H1 (cell line): ENCODE measurements at regions not wholly inside any gene's neighbourhood (a gene's known extent, or its start where the extent isn't known, plus 50 kb on each side); places are given as distances from the start of the nearest gene placed in this dataset.

Experiments used
- BCL11A ChIP-seq, 2 experiments: IDR thresholded peaks; one replicate each; pipeline ENCODE4 v1.6.1; 2011; ENCODE audit warnings: low read depth in 2 of 2, low read length in 2 of 2, mild to moderate bottlenecking in 2 of 2
- CHD1 ChIP-seq: IDR thresholded peaks from 2 replicates; pipeline ENCODE4 v1.6.1; 2012; ENCODE audit warnings: low read depth, low read length, improper control_type of control experiment
- NRF1 ChIP-seq: IDR thresholded peaks from 2 replicates; pipeline ENCODE4 v1.6.1; 2011; ENCODE audit warnings: mild to moderate bottlenecking, low read depth, low read length, improper control_type of control experiment
- POLR2A ChIP-seq, 2 experiments: IDR thresholded peaks; 1 replicate in 1 of 2; 2 replicates in 1 of 2; pipeline ENCODE4 v1.6.1; 2011; ENCODE audit warnings: low read depth in 2 of 2, low read length in 2 of 2, mild to moderate bottlenecking in 2 of 2; ENCODE audit errors: control extremely low read depth in 1 of 2
- RFX5 ChIP-seq: IDR thresholded peaks from 2 replicates; pipeline ENCODE4 v1.6.1; 2011; ENCODE audit warnings: low read depth, low read length, improper control_type of control experiment, borderline replicate concordance

DNA sequence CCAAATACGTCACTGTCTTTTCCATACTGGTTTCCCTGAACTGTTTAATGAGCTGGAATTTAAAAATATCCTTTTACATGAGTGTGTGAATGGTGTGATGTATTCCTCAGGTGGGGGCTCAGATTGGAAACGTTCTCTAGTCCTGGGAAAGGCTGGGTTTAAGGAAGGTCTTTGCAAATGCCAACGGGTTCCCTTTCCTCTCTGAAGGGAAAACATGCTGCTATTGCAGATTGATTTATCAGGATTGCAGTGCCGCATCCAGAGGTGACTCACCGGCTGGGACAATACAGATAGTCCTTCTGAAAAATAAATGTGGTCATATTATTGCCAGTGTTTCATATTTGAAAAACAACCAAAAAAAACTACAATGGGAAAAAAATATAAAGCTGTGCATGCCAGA, 193.1 kb upstream of the FLRT2 start (continued):
- TF ChIP-seq RFX5 (no peak), CHD1 (no peak), BCL11A (IDR thresholded peaks at IDR 0.05; ENCODE audit: low read depth in 2 of 2, low read length in 2 of 2) (no peak), POLR2A (IDR thresholded peaks at IDR 0.05; ENCODE audit: control extremely low read depth in 1 of 2, low read depth in 2 of 2, low read length in 2 of 2) (no peak), NRF1 (no peak)
